ENCODE measurements at regions not wholly inside any gene's neighbourhood (a gene's known extent, or its start where the extent isn't known, plus 50 kb on each side); places are given as distances from the start of the nearest gene placed in this dataset.
"Not testable (repeated sequence)": the region's sequence is repeated elsewhere in the genome, so short reads cannot be mapped to it uniquely, and the experiment has no call there.

DNA sequence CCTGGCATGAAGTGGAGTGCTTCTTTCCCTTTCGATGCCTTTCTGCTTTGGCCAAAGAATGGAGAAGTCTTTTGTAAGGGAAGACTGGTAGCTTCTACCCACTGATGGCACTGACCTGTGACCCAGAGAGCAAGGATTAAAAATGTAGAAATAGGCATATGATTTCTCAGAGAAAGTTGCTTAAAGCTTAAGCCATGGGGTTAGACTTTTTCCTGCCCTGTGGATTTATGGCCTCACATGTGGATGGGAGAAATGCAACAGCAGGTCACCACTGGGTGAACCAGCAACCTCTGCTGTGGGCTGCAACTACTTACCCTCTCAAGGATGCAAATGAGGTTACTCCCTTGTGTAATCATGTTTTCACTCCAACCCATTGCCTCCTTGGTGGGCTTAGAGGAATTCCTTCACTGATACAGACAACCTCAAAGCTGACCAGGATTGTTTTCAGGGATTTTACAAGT, 86.7 kb upstream of the CDC42EP3 start:
- not testable (repeated sequence) for DNase-seq (ENCODE audit: low read depth)

- DNase-seq (ENCODE audit: low read depth): not testable (repeated sequence)
Measured at GRCh38 chr2:37759989-37760388, 88.5 kb upstream of the CDC42EP3 start.

DNA sequence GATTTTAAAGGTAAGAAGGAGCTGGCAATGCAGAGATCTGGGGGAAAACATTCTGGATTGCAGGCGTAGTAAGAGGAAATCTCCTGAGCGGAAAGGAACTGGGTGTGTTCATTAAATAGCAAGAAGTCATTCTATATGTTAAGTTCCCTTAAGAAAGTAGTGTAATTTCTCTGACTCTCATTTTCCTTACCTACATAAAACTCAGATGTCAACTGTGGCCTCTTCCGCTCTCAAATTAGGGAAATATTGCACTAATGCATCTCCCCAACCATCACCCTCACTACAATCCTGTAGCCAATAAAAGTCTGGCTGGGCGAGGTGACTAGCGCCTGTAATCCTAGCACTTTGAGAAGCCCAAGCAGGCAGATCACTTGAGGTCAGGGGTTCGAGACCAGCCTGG, 89.0 kb upstream of the CDC42EP3 start:
- no peak for DNase-seq (ENCODE audit: low read depth)

DNA sequence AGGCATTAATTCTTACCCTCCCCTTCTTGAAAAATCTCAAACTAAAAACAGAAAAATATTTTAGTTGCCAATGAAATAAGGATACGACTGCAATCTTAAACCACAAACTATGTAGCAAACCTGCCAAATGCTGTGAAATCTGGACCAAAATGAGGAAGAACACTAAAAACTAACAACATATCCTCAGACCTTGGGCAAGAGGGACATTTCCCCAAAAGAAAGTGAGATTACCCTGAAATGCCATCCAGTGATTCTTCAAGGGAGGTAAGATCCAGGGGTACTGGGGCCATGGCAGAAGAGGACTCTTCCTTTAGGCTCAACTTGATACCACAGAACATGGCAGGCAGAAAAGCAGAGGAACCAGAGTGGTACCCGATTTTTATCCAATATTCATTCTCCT, 90.8 kb upstream of the CDC42EP3 start:
- not testable (repeated sequence) for DNase-seq (ENCODE audit: low read depth)

- no peak for DNase-seq (ENCODE audit: low read depth)
Measured at GRCh38 chr2:37764739-37765138, 93.3 kb upstream of the CDC42EP3 start.

- no peak for DNase-seq (ENCODE audit: low read depth)
Measured at GRCh38 chr2:37766106-37766505, 94.7 kb upstream of the CDC42EP3 start.

DNA sequence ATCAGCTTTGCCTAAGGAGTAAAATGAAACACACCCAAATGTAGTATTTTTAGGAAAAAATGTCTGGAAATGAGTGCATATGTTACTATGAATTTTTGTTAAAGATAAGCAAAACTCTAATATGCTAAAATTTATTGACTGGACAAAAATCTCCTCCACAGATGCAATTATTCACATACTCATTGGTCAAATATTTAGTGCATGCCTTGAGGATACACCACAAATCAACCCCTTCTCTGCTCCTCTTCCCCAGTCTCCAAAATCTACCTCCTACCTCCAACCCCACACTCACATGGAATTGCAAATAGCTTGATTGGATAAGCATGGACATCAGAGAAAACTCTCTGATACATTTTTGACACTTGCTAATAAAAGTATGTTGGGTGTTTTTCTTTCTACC, 95.6 kb upstream of the CDC42EP3 start:
- DNase-seq (ENCODE audit: low read depth): no peak

DNA sequence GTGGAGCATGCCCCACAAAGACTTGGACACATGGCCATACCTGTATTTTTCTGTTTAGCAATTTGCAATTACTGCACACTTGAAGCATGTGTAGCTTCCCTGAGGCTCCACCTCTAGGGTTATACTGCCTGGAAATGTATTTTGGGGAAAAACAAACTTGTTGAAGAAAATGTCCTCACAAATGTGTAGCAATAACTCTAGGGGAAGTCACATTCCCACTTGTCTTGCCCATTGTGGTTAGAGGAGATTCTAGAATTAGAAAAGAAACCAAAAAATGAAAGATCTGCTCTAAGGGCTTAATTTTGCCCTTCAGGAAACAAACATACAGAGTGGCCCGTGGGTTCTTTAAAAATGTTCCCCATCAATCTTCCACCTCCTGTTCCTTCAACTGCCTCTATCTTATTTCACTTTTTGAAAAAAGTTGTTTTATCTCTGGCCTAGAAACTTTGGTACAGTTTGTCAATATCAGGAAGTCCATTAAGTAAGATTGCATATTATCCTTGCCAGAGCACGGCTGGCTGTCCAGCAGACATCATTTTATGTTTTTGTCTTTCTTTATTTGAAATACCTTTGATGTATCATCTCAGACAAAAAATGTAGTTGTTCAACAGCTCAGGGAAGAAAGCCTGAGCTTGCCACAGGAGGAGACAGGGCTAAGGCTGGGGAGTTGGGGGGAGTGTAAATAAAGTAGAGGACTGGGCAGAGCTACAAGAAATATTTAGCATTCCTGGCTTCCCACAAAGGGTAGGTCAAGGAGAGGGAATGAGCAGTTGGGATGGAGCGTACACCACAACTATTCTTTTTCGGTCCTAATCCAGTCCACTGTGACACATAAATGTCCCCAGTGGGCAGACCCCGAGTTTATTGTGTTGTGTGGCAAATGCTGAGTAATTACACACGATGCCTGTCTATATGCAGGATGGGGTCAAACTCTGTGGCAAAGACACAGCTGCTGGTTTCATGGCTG, 96.8 kb upstream of the CDC42EP3 start:
- no peak for DNase-seq (ENCODE audit: low read depth)

DNA sequence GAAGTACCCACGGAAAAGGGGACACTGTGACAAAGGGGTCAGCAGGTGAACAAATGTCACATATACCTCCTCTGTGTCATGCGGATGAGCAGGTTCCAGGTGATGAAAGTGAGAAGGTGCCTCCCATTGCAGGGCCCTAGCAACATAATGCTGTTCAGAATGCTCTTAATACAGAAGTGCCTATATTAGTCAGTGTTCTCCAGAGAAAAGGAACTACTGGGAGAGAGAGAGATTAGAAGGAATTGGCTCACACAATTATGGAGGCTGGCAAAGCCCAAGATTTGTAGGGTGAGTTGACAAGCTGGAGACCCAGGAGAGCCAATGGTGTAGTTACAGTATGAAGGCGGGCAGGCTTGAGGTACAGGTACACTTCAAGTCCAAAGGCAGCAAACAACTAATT, 98.1 kb upstream of the CDC42EP3 start:
- no peak for DNase-seq (ENCODE audit: low read depth)

DNA sequence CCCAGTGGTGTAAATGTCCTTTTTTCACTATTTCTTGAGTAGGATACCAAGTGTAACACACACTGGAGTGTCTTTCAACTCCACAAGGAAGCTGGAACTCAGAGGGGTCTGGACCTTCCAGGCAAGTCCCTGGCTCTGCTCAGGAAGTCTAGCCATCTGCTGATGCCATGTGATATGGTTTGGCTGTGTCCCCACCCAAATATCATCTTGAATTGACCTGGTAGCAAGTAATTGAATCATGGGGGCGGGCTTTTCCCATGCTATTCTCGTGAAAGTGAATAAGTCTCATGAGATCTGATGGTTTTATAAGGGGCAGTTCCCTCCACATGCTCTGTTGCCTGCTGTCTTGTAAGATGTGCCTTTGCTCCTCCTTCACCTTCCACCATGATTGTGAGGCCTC, 99.4 kb upstream of the CDC42EP3 start:
- no peak for DNase-seq (ENCODE audit: low read depth)

GRCh38 chr2:37771600-37772088, 100.2 kb upstream of the CDC42EP3 start:
- DNase-seq (ENCODE audit: low read depth): no peak

- no peak for DNase-seq (ENCODE audit: low read depth)
Measured at GRCh38 chr2:37773371-37774130, 102.1 kb upstream of the CDC42EP3 start.

DNA sequence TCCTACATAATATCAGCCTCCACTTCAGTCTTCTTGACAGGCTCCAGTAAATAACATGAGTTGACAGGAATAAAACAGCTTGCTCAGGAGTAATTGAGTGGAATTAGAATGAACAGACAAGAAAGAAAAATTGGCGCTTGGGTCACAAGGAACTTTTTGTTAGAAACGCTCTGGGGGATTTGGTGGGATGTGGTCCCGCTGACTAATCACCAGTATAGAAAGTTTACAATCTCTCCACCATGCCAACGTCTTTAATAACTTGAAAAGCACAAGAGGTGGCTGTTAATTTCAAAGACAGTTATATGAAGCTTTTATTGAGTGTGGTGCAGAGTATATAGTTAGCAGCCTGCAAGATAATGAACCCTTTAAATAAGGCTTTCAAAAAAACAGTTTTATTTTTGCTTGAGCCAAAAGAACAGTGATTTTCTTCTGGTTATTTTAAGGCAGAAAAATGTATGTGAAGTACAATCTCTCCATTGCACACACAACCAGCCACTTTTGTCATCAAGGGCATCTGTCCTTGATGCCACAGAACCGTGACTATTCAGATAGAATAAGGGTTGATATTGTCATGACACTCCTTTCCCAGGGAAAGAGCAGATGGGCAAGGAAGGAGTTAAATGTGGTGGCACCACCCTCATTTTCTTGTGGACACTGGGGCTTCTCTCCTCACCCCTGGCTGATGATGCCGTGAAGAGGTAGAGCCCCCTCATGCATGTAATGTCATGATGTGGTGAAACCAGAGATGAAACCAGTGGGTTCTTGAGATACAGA, 102.9 kb upstream of the CDC42EP3 start:
- not testable (repeated sequence) for DNase-seq (ENCODE audit: low read depth)

DNA sequence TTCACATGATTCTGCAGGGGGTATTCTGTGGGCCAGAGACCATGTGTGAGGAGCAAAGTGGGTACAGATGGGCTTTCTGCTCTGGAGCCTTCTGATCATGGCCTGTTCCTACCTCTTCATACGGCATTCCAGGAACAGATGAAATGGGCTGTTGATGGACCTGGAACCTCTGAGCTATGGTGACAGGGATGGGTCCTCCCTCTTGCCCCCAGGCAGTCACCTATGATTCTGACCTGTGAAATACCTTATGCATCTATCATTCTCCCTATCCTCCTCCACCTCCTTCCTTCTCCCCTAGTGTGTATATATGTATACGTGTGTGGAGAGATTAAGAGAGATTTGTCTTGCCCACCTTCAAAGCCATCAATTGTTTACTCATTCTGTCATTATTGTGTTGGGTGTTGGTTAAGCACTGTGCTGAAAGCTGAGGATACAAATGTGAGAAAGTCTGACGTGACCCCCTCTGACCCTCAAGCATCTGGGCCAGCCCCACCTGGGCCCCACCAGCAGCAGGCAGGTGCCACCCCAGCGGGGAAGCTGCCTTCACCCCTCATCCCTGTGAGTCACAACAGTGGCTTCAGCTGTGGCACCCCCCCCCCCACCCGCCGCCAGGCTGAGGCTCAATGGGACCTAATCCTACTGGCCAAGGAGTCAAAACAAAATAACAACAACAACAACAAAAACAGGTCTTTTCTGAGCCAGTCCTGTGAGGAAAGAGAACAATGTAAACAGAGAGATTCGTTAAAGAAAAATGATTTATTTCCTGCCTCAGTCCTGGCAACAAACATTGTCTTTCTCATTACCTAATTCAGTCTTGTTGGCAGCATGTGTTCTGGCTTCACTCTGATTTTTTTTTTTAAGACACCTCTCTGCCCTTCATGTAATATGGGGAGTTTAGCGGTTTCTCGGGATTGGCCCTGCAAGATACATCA, 103.8 kb upstream of the CDC42EP3 start:
- no peak for DNase-seq (ENCODE audit: low read depth)

DNA sequence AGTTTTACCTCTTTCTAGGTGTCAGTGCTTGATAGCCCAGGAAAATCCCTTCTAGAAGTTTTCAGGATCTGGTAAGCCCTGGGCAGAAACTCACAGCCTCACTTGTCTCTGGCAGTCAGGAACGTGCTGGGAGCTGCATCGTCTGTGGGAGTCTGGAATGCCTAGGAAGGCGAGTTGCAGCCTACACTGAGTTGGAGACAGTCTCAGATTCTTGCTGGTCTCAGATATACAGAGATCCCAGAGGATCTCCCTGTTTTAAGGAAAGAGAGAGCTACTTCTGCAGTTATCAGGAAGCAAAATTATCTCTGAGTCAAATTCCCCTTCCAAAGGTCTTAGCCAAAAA, 104.4 kb upstream of the CDC42EP3 start:
- no peak for DNase-seq (ENCODE audit: low read depth)

- no peak for DNase-seq (ENCODE audit: low read depth)
Measured at GRCh38 chr2:37776487-37776886, 105.0 kb upstream of the CDC42EP3 start.

GRCh38 chr2:37779139-37779538, 107.7 kb upstream of the CDC42EP3 start:
- no peak for DNase-seq (ENCODE audit: low read depth)

DNA sequence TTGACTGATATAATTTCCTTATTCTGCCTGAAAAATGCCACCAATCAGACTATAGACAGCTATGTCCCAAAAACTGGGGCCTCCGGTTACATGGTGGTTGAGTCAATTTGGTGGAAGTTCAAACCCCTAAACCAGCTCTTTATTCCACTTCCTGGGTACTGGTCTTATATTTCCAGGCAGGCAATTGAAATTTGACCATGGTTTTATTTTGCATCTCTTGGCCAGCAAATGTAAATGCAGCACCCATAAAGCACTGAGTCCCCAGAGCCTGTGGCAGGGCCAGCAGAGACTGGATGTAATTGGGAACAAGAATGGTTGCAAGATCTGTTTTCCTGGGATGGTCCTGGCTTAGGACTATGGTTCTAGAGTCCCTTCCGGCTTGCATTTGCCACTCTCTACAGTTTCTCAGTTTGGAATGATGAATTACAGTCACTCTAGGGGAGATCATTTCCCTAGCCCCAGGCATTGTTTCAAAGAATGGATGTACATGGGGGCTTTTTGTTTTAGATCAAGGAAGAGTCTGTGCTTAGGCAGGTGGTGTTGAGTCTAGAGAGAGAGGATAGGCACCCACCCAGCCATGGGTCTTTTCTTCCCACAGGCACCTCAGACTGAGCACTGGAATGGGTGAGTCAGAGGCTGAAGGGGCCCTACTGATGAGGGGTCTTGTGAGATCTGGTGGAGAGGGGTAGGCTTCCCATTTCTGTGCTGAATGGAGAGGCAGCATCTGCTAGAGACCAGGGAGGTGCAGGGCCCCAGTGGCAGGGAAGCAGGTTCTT, 108.4 kb upstream of the CDC42EP3 start:
- no peak for DNase-seq (ENCODE audit: low read depth)

DNA sequence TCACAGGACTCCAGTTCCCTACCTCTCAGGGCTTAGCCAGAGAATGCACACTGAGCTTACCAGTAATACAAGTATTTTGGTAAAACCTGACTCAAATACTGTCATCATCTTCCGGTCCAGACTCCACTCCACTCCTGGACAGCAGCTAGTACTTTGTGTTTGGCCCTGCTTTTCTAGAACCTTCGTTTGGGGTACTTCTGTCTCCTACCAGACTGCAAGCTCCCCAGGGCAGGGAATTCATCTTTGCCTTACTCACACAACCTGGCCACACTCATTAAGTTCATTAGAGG, 108.9 kb upstream of the CDC42EP3 start:
- DNase-seq (ENCODE audit: low read depth): no peak

- DNase-seq (ENCODE audit: low read depth): no peak
Measured at GRCh38 chr2:37781028-37781427, 109.6 kb upstream of the CDC42EP3 start.

Data from activated T-helper 9 cell treated with anti-CD3 and anti-CD28 coated beads, Interleukin-2, amount 50 U/mL, for 16 hours (primary cell).